HUES48 (cell line): ENCODE measurements at regions not wholly inside any gene's neighbourhood (a gene's known extent, or its start where the extent isn't known, plus 50 kb on each side); places are given as distances from the start of the nearest gene placed in this dataset.

Experiments
- H3K27ac ChIP-seq: one replicate; pipeline ENCODE4 v1.7.0; 2013; ENCODE audit warnings: low read depth, low read length, inconsistent platforms
- H3K27me3 ChIP-seq: 2 replicates; pipeline ENCODE4 v1.6.1; 2013; ENCODE audit warnings: mild to moderate bottlenecking, low read length; ENCODE audit not compliant: control insufficient read depth, insufficient read depth
- H3K36me3 ChIP-seq: 2 replicates; pipeline ENCODE4 v1.6.1; 2013; ENCODE audit warnings: low read length; ENCODE audit not compliant: control insufficient read depth, insufficient read depth
- H3K4me1 ChIP-seq: 2 replicates; pipeline ENCODE4 v1.6.1; 2013; ENCODE audit warnings: mild to moderate bottlenecking, low read length; ENCODE audit not compliant: control insufficient read depth, insufficient read depth
- H3K4me3 ChIP-seq: 2 replicates; pipeline ENCODE4 v1.5.1; 2013; ENCODE audit warnings: mild to moderate bottlenecking, low read depth, low read length
- H3K9ac ChIP-seq: 2 replicates; pipeline ENCODE4 v1.6.1; 2013; ENCODE audit warnings: mild to moderate bottlenecking, low read depth, low read length, moderate library complexity
- H3K9me3 ChIP-seq: 2 replicates; pipeline ENCODE4 v1.6.1; 2013; ENCODE audit warnings: low read length; ENCODE audit not compliant: control insufficient read depth, insufficient read depth

- Histone ChIP-seq H3K9me3 (no peaks in the 10 kb centered on the region), H3K4me3 (no peak overlapping the region), H3K27ac (no peak overlapping the region), H3K27me3 (no peaks in the 10 kb centered on the region), H3K36me3 (no peaks in the 10 kb centered on the region), H3K9ac (no peak overlapping the region), H3K4me1 (no peaks in the 10 kb centered on the region)
Measured at GRCh38 chr4:63296773-63297172, 1112.5 kb downstream of the TECRL start.

- Histone ChIP-seq H3K4me1 (no peaks in the 10 kb centered on the region), H3K27ac (no peak overlapping the region), H3K9me3 (no peaks in the 10 kb centered on the region), H3K9ac (no peak overlapping the region), H3K27me3 (no peaks in the 10 kb centered on the region), H3K36me3 (no peaks in the 10 kb centered on the region), H3K4me3 (no peak overlapping the region)
Measured at GRCh38 chr4:63275491-63275890, 1133.8 kb downstream of the TECRL start.

GRCh38 chr4:63269156-63269555, 1140.1 kb downstream of the TECRL start:
- Histone ChIP-seq H3K4me3 (no peak overlapping the region), H3K9me3 (no peaks in the 10 kb centered on the region), H3K9ac (no peak overlapping the region), H3K27ac (no peak overlapping the region), H3K36me3 (no peaks in the 10 kb centered on the region), H3K27me3 (no peaks in the 10 kb centered on the region), H3K4me1 (no peaks in the 10 kb centered on the region)

GRCh38 chr4:63233671-63234070, 1175.6 kb downstream of the TECRL start:
- Histone ChIP-seq H3K27me3 (no peaks in the 10 kb centered on the region), H3K4me1 (no peaks in the 10 kb centered on the region), H3K36me3 (no peaks in the 10 kb centered on the region), H3K27ac (no peak overlapping the region), H3K9me3 (no peaks in the 10 kb centered on the region), H3K4me3 (no peak overlapping the region), H3K9ac (no peak overlapping the region)

- Histone ChIP-seq H3K27ac (no peak overlapping the region), H3K36me3 (no peaks in the 10 kb centered on the region), H3K27me3 (no peaks in the 10 kb centered on the region), H3K9ac (no peak overlapping the region), H3K9me3 (no peaks in the 10 kb centered on the region), H3K4me1 (no peaks in the 10 kb centered on the region), H3K4me3 (no peak overlapping the region)
Measured at GRCh38 chr4:63232058-63232457, 1177.2 kb downstream of the TECRL start.

- H3K36me3 ChIP-seq: no peaks in the 10 kb centered on the region
- no peaks in the 10 kb centered on the region for H3K9me3 ChIP-seq
- no peak overlapping the region for H3K9ac ChIP-seq
- no peak overlapping the region for H3K27ac ChIP-seq
- no peak overlapping the region for H3K4me3 ChIP-seq
- H3K27me3 ChIP-seq: no peaks in the 10 kb centered on the region
- no peaks in the 10 kb centered on the region for H3K4me1 ChIP-seq
Measured at GRCh38 chr4:63226229-63226628, 1183.0 kb downstream of the TECRL start.

GRCh38 chr4:63222466-63222865, 1186.8 kb downstream of the TECRL start:
- Histone ChIP-seq H3K4me3 (no peak overlapping the region), H3K36me3 (no peaks in the 10 kb centered on the region), H3K27me3 (no peaks in the 10 kb centered on the region), H3K27ac (no peak overlapping the region), H3K9me3 (no peaks in the 10 kb centered on the region), H3K4me1 (no peaks in the 10 kb centered on the region), H3K9ac (no peak overlapping the region)

GRCh38 chr4:63221477-63221876, 1187.8 kb downstream of the TECRL start:
- Histone ChIP-seq H3K27me3 (no peaks in the 10 kb centered on the region), H3K9me3 (no peaks in the 10 kb centered on the region), H3K4me1 (no peaks in the 10 kb centered on the region), H3K9ac (no peak overlapping the region), H3K27ac (no peak overlapping the region), H3K4me3 (no peak overlapping the region), H3K36me3 (no peaks in the 10 kb centered on the region)

GRCh38 chr4:63218856-63219255, 1190.4 kb downstream of the TECRL start:
- Histone ChIP-seq H3K27ac (no peak overlapping the region), H3K4me3 (no peak overlapping the region), H3K4me1 (no peaks in the 10 kb centered on the region), H3K9ac (no peak overlapping the region), H3K36me3 (no peaks in the 10 kb centered on the region), H3K27me3 (no peaks in the 10 kb centered on the region), H3K9me3 (no peaks in the 10 kb centered on the region)

- no peaks in the 10 kb centered on the region for H3K36me3 ChIP-seq
- H3K9me3 ChIP-seq: no peaks in the 10 kb centered on the region
- H3K27ac ChIP-seq: no peak overlapping the region
- H3K9ac ChIP-seq: no peak overlapping the region
- H3K4me1 ChIP-seq: no peaks in the 10 kb centered on the region
- no peaks in the 10 kb centered on the region for H3K27me3 ChIP-seq
- no peak overlapping the region for H3K4me3 ChIP-seq
Measured at GRCh38 chr4:63214076-63214475, 1195.2 kb downstream of the TECRL start.

GRCh38 chr4:63211776-63212479, 1197.3 kb downstream of the TECRL start:
- H3K27ac ChIP-seq: no peak overlapping the region
- H3K4me3 ChIP-seq: no peak overlapping the region
- no peaks in the 10 kb centered on the region for H3K4me1 ChIP-seq
- no peaks in the 10 kb centered on the region; the same call in 1 of the 2 replicates for H3K9me3 ChIP-seq
- H3K27me3 ChIP-seq: no peaks in the 10 kb centered on the region
- no peaks in the 10 kb centered on the region for H3K36me3 ChIP-seq
- no peak overlapping the region for H3K9ac ChIP-seq
